Hepatocyte (in vitro differentiated cells): ENCODE measurements at regions not wholly inside any gene's neighbourhood (a gene's known extent, or its start where the extent isn't known, plus 50 kb on each side); places are given as distances from the start of the nearest gene placed in this dataset.

ENCODE experiments used
- CTCF ChIP-seq: fragments of 200-600 bp; sonication (generic); IDR thresholded peaks from 2 replicates; pipeline ENCODE4 v1.5.1; 2016; ENCODE audit warnings: antibody characterized with exemption, mild to moderate bottlenecking; ENCODE audit not compliant: poor library complexity
- EZH2 ChIP-seq: fragments of 200-600 bp; sonication (generic); IDR thresholded peaks from 2 replicates; pipeline ENCODE4 v1.6.1; 2016; ENCODE audit warnings: antibody characterized with exemption, mild to moderate bottlenecking, borderline replicate concordance
- EZH2phosphoT487 ChIP-seq: fragments of 200-600 bp; sonication (generic); IDR thresholded peaks from one replicate; pipeline ENCODE4 v1.6.1; 2018; ENCODE audit warnings: antibody characterized with exemption, mild to moderate bottlenecking, low read depth, moderate library complexity; ENCODE audit not compliant: unreplicated experiment, severe bottlenecking

DNA sequence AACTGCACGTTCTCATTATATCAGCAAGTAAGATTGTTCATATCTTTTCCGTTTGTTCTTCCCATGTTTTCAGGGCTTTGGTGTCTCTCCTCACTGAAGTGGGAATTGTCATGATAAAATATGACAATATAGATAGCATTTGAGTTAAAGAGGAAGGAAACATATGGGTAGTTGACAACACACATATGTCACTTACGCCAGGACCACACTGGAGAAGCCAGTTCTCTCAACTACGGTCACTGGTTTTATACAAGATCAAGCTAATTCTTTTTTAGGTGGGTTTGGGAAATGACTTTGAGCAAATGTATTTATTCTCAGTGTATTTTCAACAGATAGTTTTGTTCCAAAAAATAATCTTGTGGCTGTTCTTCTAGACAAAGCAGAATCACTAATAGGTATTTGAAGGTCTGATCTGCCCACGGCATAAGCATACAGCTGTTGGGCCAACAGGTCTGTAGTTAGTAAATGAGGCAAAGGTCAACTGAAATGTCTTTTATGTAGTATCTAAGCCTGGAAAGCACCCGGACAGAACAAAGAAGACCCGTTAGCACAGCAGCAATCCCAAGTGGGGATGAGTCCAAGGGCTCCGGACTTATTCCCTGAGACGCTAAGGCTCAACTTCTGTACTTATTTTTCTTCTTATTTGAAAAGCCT, 433.6 kb upstream of the ZP4 start:
- TF ChIP-seq CTCF (no peak), EZH2phosphoT487 (no peak), EZH2 (no peak)
